Prostate gland (tissue), 2 donors: ENCODE measurements at regions not wholly inside any gene's neighbourhood (a gene's known extent, or its start where the extent isn't known, plus 50 kb on each side); places are given as distances from the start of the nearest gene placed in this dataset.

Source experiments
- DNase-seq: peaks from one replicate; pipeline ENCODE4 v3.0.0-alpha.2; 2019; ENCODE audit warnings: low spot score
- H3K27ac ChIP-seq, 2 donors: fragments of 200-600 bp; sonication (generic); 2 replicates each; pipeline ENCODE4 v1.5.1; 2017 to 2019
- H3K27me3 ChIP-seq: fragments of 200-600 bp; sonication (generic); replicated peaks from 2 replicates; pipeline ENCODE4 v1.5.1; 2019; ENCODE audit not compliant: insufficient read depth
- H3K36me3 ChIP-seq, 2 donors: fragments of 200-600 bp; sonication (generic); 1 replicate in 1 of 2; 2 replicates in 1 of 2; pipeline versions ENCODE4 v1.5.1 to v1.8.1; 2017 to 2019
- H3K4me1 ChIP-seq: fragments of 200-600 bp; sonication (generic); replicated peaks from 2 replicates; pipeline ENCODE4 v1.5.1; 2019
- H3K4me3 ChIP-seq, 2 donors: fragments of 200-600 bp; sonication (generic); 2 replicates each; pipeline ENCODE4 v1.5.1; 2017 to 2019
- H3K9me3 ChIP-seq: fragments of 200-600 bp; sonication (generic); 2 replicates; pipeline ENCODE4 v1.5.1; 2017
- POLR2A ChIP-seq: fragments of 450-650 bp; IDR thresholded peaks from one replicate; pipeline ENCODE4 v1.6.1; 2016; ENCODE audit warnings: antibody characterized with exemption, mild to moderate bottlenecking
- POLR2AphosphoS5 ChIP-seq: sonication (generic); formaldehyde crosslinking; IDR thresholded peaks from one replicate; pipeline ENCODE4 v1.6.1; 2017; ENCODE audit warnings: antibody characterized with exemption
- WGBS: methylation state at CpG from one replicate; pipeline ENCODE4 v1.1.5; 2018; 5-methylcytosine and 5-hydroxymethylcytosine counted together
- intact Hi-C: fragments of 100-400 bp; cut with DNase I; formaldehyde crosslinking; loops from one replicate; pipeline ENCODE4 v1.14.2; 2022
- TF ChIP-seq, protein P1 (sequence below), 4 experiments: fragments of 200-600 bp in 2 of 4; fragments of 450-650 bp in 2 of 4; sonication (generic) in 2 of 4; IDR thresholded peaks; 1 replicate in 3 of 4; 2 replicates in 1 of 4; pipeline ENCODE4 v1.5.1; 2016 to 2019; ENCODE audit warnings: antibody characterized with exemption in 4 of 4, mild to moderate bottlenecking in 2 of 4, moderate library complexity in 2 of 4

DNA sequence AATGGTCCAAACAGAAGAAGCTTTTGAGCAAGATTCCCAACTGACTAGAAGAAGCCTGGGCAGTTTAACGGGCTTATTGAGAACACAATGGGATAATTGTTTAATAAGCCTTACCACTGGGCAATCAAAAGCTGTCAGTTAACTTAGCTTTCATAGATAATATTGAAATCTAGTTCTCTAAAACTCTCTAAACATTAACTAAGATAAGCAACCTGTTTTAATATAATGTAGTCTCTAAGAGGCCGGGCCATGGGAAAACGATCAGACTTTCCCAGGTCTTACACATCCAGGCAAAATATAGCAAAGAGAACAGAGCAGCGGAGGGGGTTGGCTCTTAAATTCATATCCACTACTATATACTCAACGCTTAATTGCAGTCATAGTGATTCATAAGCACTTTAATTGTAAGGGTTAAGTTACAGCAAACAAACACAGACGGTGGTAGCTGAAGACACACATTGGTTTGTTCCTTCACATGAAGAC lies 128.0 kb upstream of the FAM83B start:
- Histone ChIP-seq H3K4me3 (no peak overlapping the region), H3K36me3 (no peaks in the 10 kb centered on the region), H3K27me3 (no peaks in the 10 kb centered on the region), H3K9me3 (no peaks in the 10 kb centered on the region), H3K27ac (no peak overlapping the region), H3K4me1 (no peaks in the 10 kb centered on the region)
- peak; percentile 19 for DNase-seq
- WGBS = 31% methylated on average over 6 of the region's 6 CpGs
- TF ChIP-seq, protein P1, sequence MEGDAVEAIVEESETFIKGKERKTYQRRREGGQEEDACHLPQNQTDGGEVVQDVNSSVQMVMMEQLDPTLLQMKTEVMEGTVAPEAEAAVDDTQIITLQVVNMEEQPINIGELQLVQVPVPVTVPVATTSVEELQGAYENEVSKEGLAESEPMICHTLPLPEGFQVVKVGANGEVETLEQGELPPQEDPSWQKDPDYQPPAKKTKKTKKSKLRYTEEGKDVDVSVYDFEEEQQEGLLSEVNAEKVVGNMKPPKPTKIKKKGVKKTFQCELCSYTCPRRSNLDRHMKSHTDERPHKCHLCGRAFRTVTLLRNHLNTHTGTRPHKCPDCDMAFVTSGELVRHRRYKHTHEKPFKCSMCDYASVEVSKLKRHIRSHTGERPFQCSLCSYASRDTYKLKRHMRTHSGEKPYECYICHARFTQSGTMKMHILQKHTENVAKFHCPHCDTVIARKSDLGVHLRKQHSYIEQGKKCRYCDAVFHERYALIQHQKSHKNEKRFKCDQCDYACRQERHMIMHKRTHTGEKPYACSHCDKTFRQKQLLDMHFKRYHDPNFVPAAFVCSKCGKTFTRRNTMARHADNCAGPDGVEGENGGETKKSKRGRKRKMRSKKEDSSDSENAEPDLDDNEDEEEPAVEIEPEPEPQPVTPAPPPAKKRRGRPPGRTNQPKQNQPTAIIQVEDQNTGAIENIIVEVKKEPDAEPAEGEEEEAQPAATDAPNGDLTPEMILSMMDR (IDR thresholded peaks at IDR 0.05) = no peak
- no peak for TF ChIP-seq POLR2AphosphoS5
- no peak for TF ChIP-seq POLR2A
- intact Hi-C loops = no loop called here

GRCh38 chr6:54719131-54719530 lies 127.4 kb upstream of the FAM83B start:
- TF ChIP-seq POLR2A (no peak), POLR2AphosphoS5 (no peak)
- H3K27ac ChIP-seq = no peak overlapping the region
- H3K4me1 ChIP-seq = no peaks in the 10 kb centered on the region
- no peaks in the 10 kb centered on the region for H3K27me3 ChIP-seq
- DNase-seq = no peak
- no peak overlapping the region for H3K4me3 ChIP-seq
- no peaks in the 10 kb centered on the region for H3K36me3 ChIP-seq
- no peaks in the 10 kb centered on the region for H3K9me3 ChIP-seq
- intact Hi-C loops = no loop called here

DNA sequence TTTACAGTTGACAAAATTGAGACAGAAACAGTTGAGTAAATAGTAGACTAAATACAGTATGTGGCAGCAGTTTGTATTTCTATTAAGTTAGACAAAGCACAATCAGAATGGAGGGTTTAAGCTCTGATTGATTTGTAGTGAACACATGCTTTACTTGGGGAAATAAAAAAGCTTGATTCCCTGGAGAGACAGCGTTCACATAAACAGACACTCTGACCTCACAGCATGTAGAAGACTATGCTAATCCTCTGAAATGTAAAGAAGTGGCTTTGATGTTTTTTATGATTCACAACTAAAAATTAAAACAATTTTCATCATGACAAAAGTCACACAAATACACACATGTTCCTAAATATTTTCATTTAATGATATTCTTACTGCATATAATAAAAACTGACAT lies 126.9 kb upstream of the FAM83B start:
- Histone ChIP-seq H3K4me1 (no peaks in the 10 kb centered on the region), H3K27ac (no peak overlapping the region), H3K27me3 (no peaks in the 10 kb centered on the region), H3K9me3 (no peaks in the 10 kb centered on the region), H3K4me3 (no peak overlapping the region), H3K36me3 (no peaks in the 10 kb centered on the region)
- 0% methylated on average over 1 of the region's 1 CpG for WGBS
- intact Hi-C loops = no loop called here
- TF ChIP-seq, protein P1 (IDR thresholded peaks at IDR 0.05) = no peak
- TF ChIP-seq POLR2A (no peak), POLR2AphosphoS5 (no peak)
- DNase-seq = no peak

DNA sequence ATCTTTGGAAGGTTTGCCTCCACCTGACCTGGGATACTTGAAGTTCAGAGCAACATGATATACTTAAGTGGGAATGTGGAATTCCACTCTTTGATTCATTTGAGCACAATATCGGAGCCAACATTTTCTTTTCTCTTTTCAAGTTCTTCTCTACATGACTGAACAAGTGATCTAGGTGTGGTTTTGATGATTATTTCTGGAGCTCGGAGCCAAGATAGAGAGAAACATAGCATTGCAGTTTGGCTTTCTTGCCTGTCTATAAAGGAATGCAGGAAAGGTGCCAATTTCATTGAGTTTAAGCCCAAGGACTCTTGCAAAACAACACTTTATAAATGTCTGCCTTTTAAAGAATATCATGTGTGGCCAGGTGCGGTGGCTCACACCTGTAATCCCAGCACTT lies 124.2 kb upstream of the FAM83B start:
- Histone ChIP-seq H3K4me1 (no peaks in the 10 kb centered on the region), H3K4me3 (no peak overlapping the region), H3K27me3 (no peaks in the 10 kb centered on the region), H3K36me3 (no peaks in the 10 kb centered on the region), H3K27ac (no peak overlapping the region), H3K9me3 (no peaks in the 10 kb centered on the region)
- 49% methylated on average over 3 of the region's 3 CpGs for WGBS
- peak; percentile 39 for DNase-seq
- TF ChIP-seq POLR2AphosphoS5 (peak; percentile 54), POLR2A (no peak)
- TF ChIP-seq, protein P1 (IDR thresholded peaks at IDR 0.05) = no peak
- intact Hi-C loops = no loop called here

DNA sequence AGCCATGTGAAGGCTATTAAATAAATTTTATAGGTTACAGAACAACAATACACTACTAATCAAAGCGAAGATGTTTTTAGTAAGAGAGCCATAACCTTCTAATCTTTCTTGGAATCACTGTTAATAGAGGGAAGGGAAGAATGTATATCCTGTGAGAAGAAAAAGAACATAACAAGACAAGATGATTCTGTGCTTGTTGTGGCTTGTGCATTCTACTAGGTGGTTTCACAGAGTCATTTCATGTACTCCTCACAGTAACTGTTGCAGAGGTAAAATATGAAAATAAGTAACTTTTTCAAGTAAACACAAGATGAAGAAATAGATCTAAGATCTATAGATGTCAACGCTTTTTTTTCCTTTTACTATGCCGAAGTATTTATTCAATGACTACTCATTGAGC lies 116.9 kb upstream of the FAM83B start:
- no peak overlapping the region for H3K4me3 ChIP-seq
- intact Hi-C loops = no loop called here
- H3K4me1 ChIP-seq = no peaks in the 10 kb centered on the region
- 24% methylated on average over 3 of the region's 3 CpGs for WGBS
- no peaks in the 10 kb centered on the region for H3K9me3 ChIP-seq
- no peaks in the 10 kb centered on the region for H3K27me3 ChIP-seq
- H3K36me3 ChIP-seq = no peaks in the 10 kb centered on the region
- no peak for TF ChIP-seq POLR2A
- TF ChIP-seq, protein P1 (IDR thresholded peaks at IDR 0.05) = no peak
- no peak for TF ChIP-seq POLR2AphosphoS5
- DNase-seq = no peak
- H3K27ac ChIP-seq = no peak overlapping the region
